OCI-LY7 (cell line): ENCODE measurements at regions not wholly inside any gene's neighbourhood (a gene's known extent, or its start where the extent isn't known, plus 50 kb on each side); places are given as distances from the start of the nearest gene placed in this dataset.

Experiments
- CTCF ChIP-seq: fragments of 200-600 bp; sonication (generic); conservative IDR thresholded peaks from 2 replicates; pipeline ENCODE4 v1.5.1; 2014; ENCODE audit warnings: mild to moderate bottlenecking, antibody characterized with exemption, low read length, moderate library complexity, mixed read lengths
- EZH2phosphoT487 ChIP-seq: fragments of 200-600 bp; sonication (generic); IDR thresholded peaks from 2 replicates; pipeline ENCODE4 v1.6.1; 2018; ENCODE audit warnings: low read depth, borderline replicate concordance, mild to moderate bottlenecking, mixed run types, antibody characterized with exemption, low read length, moderate library complexity, mixed read lengths

GRCh38 chr5:68021227-68021626, 194.3 kb upstream of the PIK3R1 start:
- TF ChIP-seq CTCF (no peak), EZH2phosphoT487 (no peak)
